Heart left ventricle (tissue), 16 donors: ENCODE measurements at regions not wholly inside any gene's neighbourhood (a gene's known extent, or its start where the extent isn't known, plus 50 kb on each side); places are given as distances from the start of the nearest gene placed in this dataset.

ENCODE experiments used
- ATAC-seq, 4 donors: fragments of 200-7000 bp; cut with Tn5 transposase; one replicate each; pipeline ENCODE4 v1.9.1; 2020 to 2022; ENCODE audit warnings: moderate library complexity in 4 of 4, mild to moderate bottlenecking in 3 of 4, moderate number of reproducible peaks in 1 of 4
- DNase-seq, 5 donors: peaks; one replicate each; pipeline ENCODE4 v3.0.0-alpha.2; 2020
- H3K27ac ChIP-seq, 12 donors: fragments of 200-600 bp; sonication (generic) in 4 of 12; one replicate each; pipeline versions ENCODE4 v1.5.0 to v1.8.0; 2016 to 2022; ENCODE audit warnings: mild to moderate bottlenecking in 2 of 12
- H3K27me3 ChIP-seq, 9 donors: fragments of 200-600 bp; sonication (generic) in 2 of 9; one replicate each; pipeline versions ENCODE4 v1.5.1 to v1.8.0; 2016 to 2022; ENCODE audit warnings: mild to moderate bottlenecking in 3 of 9
- H3K36me3 ChIP-seq, 9 donors: fragments of 200-600 bp; sonication (generic) in 2 of 9; one replicate each; pipeline versions ENCODE4 v1.5.0 to v1.8.0; 2018 to 2022; ENCODE audit warnings: mild to moderate bottlenecking in 2 of 9
- H3K4me1 ChIP-seq, 12 donors: fragments of 200-600 bp; sonication (generic) in 4 of 12; one replicate each; pipeline versions ENCODE4 v1.5.0 to v1.8.0; 2016 to 2022; ENCODE audit warnings: mild to moderate bottlenecking in 3 of 12
- H3K4me3 ChIP-seq, 12 donors: fragments of 200-600 bp; sonication (generic) in 4 of 12; one replicate each; pipeline versions ENCODE4 v1.5.0 to v1.8.0; 2017 to 2022; ENCODE audit warnings: mild to moderate bottlenecking in 9 of 12, moderate library complexity in 4 of 12
- H3K9me3 ChIP-seq, 12 donors: fragments of 200-600 bp; sonication (generic) in 4 of 12; one replicate each; pipeline versions ENCODE4 v1.5.0 to v1.8.0; 2016 to 2022; ENCODE audit warnings: mild to moderate bottlenecking in 1 of 12
- CTCF ChIP-seq, 12 donors: fragments of 200-600 bp; sonication (generic) in 4 of 12; IDR thresholded peaks; one replicate each; pipeline versions ENCODE4 v1.5.0 to v1.8.0; 2018 to 2022; ENCODE audit warnings: antibody characterized with exemption in 12 of 12, mild to moderate bottlenecking in 5 of 12
- POLR2A ChIP-seq, 2 donors: fragments of 450-650 bp; IDR thresholded peaks; one replicate each; pipeline ENCODE4 v1.6.1; 2017; ENCODE audit warnings: antibody characterized with exemption in 2 of 2, mild to moderate bottlenecking in 2 of 2, moderate library complexity in 2 of 2
- WGBS, 4 donors: extraction: QIAGEN DNeasy Blood & Tissue Kit in 2 of 4; methylation state at CpG; one replicate each; pipeline versions ENCODE4 v1.1.5 to v1.1.7; 2013 to 2018; 5-methylcytosine and 5-hydroxymethylcytosine counted together
- intact Hi-C, 10 donors: fragments of 100-400 bp; cut with DNase I; formaldehyde crosslinking; loops; one replicate each; pipeline versions ENCODE4 v1.11.1 to v1.14.2; 2022
- donor health status: ischemic (EF 13 %, LVEDD 7.1; RV severe dilation, severe dysfunction).
- donor health status: healthy with polysubstance abuse.
- donor health status: DM: no; HTN: yes; CAD: no.
- donor health status: DM: no; HTN: no; CAD: no.
- donor health status: ischemic (EF 25% LVEDD 6.9; RV normal size, moderate dysfunction).
- donor health status: ischemic (EF 25% LVEDD 5.7; RV mildly dilated, moderate dysfunction).
- donor health status: healthy.
- donor health status: DM: yes; HTN: yes; CAD: no.
- donor health status: ischemic (EF 35%, LVEDD 5.7; RV mildly dilated, moderate dysfunction).
- donor health status: nonischemic (EF 11% LVEDD 7.7; RV severe dilation, severe dysfunction).
- donor health status: DM: yes; HTN: yes; CAD: no.
- donor health status: PGD.
- donor health status: ischemic (EF 29% LVEDD 5.4; RV normal size, mild dysfunction).
- donor health status: nonischemic (EF 23%, LVEDD 6.1; RV moderate dilation, normal function).

- intact Hi-C loops, result no loop called here
These were observed 1114.5 kb downstream of the RAPGEF2 start for GRCh38 chr4:160217352-160217751.

GRCh38 chr4:160224049-160224448 is 1121.2 kb downstream of the RAPGEF2 start:
- Histone ChIP-seq H3K36me3 (no peaks in the 10 kb centered on the region), H3K9me3 (peaks cover 0 to 17% (median 6%) of the 10 kb centered on the region in 12 donors), H3K27ac (no peak overlapping the region), H3K4me1 (no peaks in the 10 kb centered on the region), H3K27me3 (no peaks in the 10 kb centered on the region), H3K4me3 (no peak overlapping the region)
- TF ChIP-seq CTCF (IDR thresholded peaks at IDR 0.05), result no peak
- intact Hi-C loops, result no loop called here
- DNase-seq (no peak), ATAC-seq (no peak)
- whole genome bisulfite sequencing, 4 donors, result 75 to 85% (median 83%) methylated on average over 3 of the region's 3 CpGs

More at GRCh38 chr4:160217352-160217751, 1114.5 kb downstream of the RAPGEF2 start:
- Histone ChIP-seq H3K4me3 (no peak overlapping the region), H3K27me3 (no peaks in the 10 kb centered on the region), H3K36me3 (no peaks in the 10 kb centered on the region), H3K27ac (no peak overlapping the region), H3K4me1 (no peaks in the 10 kb centered on the region), H3K9me3 (peaks cover 0 to 54% (median 12%) of the 10 kb centered on the region in 12 donors)
- no peak for DNase-seq
- TF ChIP-seq CTCF (IDR thresholded peaks at IDR 0.05) (no peak), POLR2A (IDR thresholded peaks at IDR 0.05) (no peak)
- 76 to 85% (median 84%) methylated on average over 1 of the region's 1 CpG for WGBS, 4 donors
- no peak for ATAC-seq

- H3K4me3 ChIP-seq, result no peak overlapping the region
- H3K36me3 ChIP-seq, result no peaks in the 10 kb centered on the region
- 64 to 67% (median 65%) methylated on average over 3 of the region's 3 CpGs for WGBS, 4 donors
- no peaks in the 10 kb centered on the region for H3K9me3 ChIP-seq
- no peaks in the 10 kb centered on the region for H3K27me3 ChIP-seq
- TF ChIP-seq CTCF (IDR thresholded peaks at IDR 0.05) (no peak), POLR2A (IDR thresholded peaks at IDR 0.05) (no peak)
- no peaks in the 10 kb centered on the region for H3K4me1 ChIP-seq
- ATAC-seq (no peak), DNase-seq (no peak)
- no peak overlapping the region for H3K27ac ChIP-seq
- intact Hi-C loops, result no loop called here
These were observed 1130.3 kb downstream of the RAPGEF2 start for GRCh38 chr4:160233141-160233540.

GRCh38 chr4:160235285-160235684 is 1132.4 kb downstream of the RAPGEF2 start:
- intact Hi-C loops, result no loop called here
- no peak overlapping the region for H3K4me3 ChIP-seq
- 50 to 74% (median 61%) methylated on average over 2 of the region's 2 CpGs for WGBS, 4 donors
- H3K4me1 ChIP-seq, result no peaks in the 10 kb centered on the region
- peaks cover 0 to 4% (median 0%) of the 10 kb centered on the region in 12 donors for H3K9me3 ChIP-seq
- H3K36me3 ChIP-seq, result no peaks in the 10 kb centered on the region
- H3K27ac ChIP-seq, result no peak overlapping the region
- ATAC-seq, result no peak
- TF ChIP-seq CTCF (IDR thresholded peaks at IDR 0.05), result no peak
- TF ChIP-seq POLR2A (IDR thresholded peaks at IDR 0.05), result no peak
- H3K27me3 ChIP-seq, result no peaks in the 10 kb centered on the region
- no peak for DNase-seq
